ENCODE measurements at regions not wholly inside any gene's neighbourhood (a gene's known extent, or its start where the extent isn't known, plus 50 kb on each side); places are given as distances from the start of the nearest gene placed in this dataset.

DNA sequence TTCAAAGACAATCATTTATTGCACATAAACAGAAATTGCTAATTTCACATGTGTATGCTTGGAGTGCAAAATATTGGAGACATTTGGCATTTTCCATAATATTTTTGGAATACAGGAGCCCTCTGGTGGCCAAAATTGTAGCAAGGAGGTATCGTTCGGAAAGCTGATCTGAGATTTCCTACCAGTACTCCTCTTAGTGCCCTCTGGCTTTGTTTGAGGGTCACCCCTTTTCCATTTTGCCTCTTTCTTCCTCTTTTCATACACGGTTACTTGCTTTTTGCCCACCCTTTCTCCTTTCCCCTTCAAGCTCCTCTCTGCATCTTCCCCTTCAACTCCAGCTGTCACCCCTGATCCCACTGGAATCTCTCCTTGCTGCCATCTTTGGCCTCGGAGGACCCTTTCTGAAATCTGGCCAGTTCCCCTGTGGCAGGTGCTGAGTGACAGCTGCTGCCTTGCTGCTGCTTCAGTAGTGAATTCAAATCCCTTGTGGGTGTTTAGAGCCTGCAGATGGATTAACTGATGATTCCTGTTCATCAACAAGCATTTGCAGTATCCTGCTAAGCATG lies 164.6 kb upstream of the PARP11 start:
- BruUV-seq (replicated peaks) = no TSS peak
- ChIA-PET POLR2A (no interaction called here), CTCF (ENCODE audit: unreplicated experiment) (no interaction called here)
- H3K9me2 ChIP-seq (ENCODE audit: insufficient read depth, low read length) = no peaks in the 10 kb centered on the region
- TF ChIP-seq, protein P1, sequence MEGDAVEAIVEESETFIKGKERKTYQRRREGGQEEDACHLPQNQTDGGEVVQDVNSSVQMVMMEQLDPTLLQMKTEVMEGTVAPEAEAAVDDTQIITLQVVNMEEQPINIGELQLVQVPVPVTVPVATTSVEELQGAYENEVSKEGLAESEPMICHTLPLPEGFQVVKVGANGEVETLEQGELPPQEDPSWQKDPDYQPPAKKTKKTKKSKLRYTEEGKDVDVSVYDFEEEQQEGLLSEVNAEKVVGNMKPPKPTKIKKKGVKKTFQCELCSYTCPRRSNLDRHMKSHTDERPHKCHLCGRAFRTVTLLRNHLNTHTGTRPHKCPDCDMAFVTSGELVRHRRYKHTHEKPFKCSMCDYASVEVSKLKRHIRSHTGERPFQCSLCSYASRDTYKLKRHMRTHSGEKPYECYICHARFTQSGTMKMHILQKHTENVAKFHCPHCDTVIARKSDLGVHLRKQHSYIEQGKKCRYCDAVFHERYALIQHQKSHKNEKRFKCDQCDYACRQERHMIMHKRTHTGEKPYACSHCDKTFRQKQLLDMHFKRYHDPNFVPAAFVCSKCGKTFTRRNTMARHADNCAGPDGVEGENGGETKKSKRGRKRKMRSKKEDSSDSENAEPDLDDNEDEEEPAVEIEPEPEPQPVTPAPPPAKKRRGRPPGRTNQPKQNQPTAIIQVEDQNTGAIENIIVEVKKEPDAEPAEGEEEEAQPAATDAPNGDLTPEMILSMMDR (conservative IDR thresholded peaks at IDR 0.05; ENCODE audit: low read length) = peak; percentile 74
- TF ChIP-seq EZH2phosphoT487 (IDR thresholded peaks at IDR 0.05; ENCODE audit: borderline replicate concordance, low read depth, low read length) = no peak
- DNase-seq (ENCODE audit: low spot score) = no peak
- no peaks in the 10 kb centered on the region for H3K36me3 ChIP-seq (ENCODE audit: insufficient read depth, low read length)
- no peaks in the 10 kb centered on the region for H3K9me3 ChIP-seq (ENCODE audit: low read length)
- no peaks in the 10 kb centered on the region for H3K4me1 ChIP-seq (ENCODE audit: insufficient read depth, low read length, poor library complexity, severe bottlenecking)
- H4K20me1 ChIP-seq (ENCODE audit: insufficient read depth, low read length) = no peaks in the 10 kb centered on the region
- no peak overlapping the region for H3K4me3 ChIP-seq (ENCODE audit: low read depth, low read length, poor library complexity, severe bottlenecking)
- H2AFZ ChIP-seq (ENCODE audit: low read length) = no peak overlapping the region
- no peaks in the 10 kb centered on the region for H3K79me2 ChIP-seq (ENCODE audit: insufficient read depth, low read depth, low read length)
- intact Hi-C loops (cut with micrococcal nuclease; ENCODE audit: unreplicated experiment) = loop anchor here (5.0 kb wide), 1 partner anchor 151 kb away; no protein-coding TSS in a partner anchor
- H3K27ac ChIP-seq (ENCODE audit: low read depth, low read length, poor library complexity, severe bottlenecking) = no peak overlapping the region
- no peak overlapping the region for H3K4me2 ChIP-seq (ENCODE audit: low read length)

DNA sequence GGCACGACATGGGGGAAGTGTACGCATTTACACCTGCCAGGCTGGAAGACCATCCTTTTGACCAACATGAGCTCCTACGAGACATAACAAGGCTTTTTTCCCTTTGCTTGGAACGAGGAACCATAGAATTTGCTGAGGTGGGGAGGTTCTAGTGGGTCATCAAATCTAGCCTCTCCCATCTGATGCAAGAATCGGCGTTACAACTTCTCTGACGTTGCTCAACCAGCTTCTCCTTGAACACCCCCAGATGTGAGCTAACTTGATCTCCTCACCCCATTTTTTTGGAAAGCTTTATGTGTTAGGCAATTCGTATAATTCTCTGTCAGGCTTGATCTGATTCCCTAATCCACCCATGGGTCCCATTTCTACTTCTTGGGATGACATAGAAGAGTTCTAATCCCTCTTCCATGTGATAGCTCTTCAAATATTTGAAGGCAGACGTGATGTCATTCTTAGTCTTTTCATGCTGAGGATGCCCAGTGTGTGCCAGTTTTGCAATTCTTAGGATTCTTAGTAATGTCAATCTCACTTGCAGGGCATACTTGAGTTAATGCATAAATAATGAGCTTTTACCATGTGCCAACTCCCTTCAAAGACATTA lies 163.6 kb upstream of the PARP11 start:
- intact Hi-C loops (cut with micrococcal nuclease; ENCODE audit: unreplicated experiment) = loop anchor here (5.0 kb wide), 1 partner anchor 149 kb away; no protein-coding TSS in a partner anchor
- Histone ChIP-seq H3K4me3 (ENCODE audit: low read depth, low read length, poor library complexity, severe bottlenecking) (no peak overlapping the region), H3K9me3 (ENCODE audit: low read length) (no peaks in the 10 kb centered on the region), H3K4me1 (ENCODE audit: insufficient read depth, low read length, poor library complexity, severe bottlenecking) (no peaks in the 10 kb centered on the region), H4K20me1 (ENCODE audit: insufficient read depth, low read length) (no peaks in the 10 kb centered on the region), H3K9me2 (ENCODE audit: insufficient read depth, low read length) (no peaks in the 10 kb centered on the region), H3K79me2 (ENCODE audit: insufficient read depth, low read depth, low read length) (no peaks in the 10 kb centered on the region), H3K4me2 (ENCODE audit: low read length) (no peak overlapping the region), H3K36me3 (ENCODE audit: insufficient read depth, low read length) (no peaks in the 10 kb centered on the region), H2AFZ (ENCODE audit: low read length) (no peak overlapping the region), H3K27ac (ENCODE audit: low read depth, low read length, poor library complexity, severe bottlenecking) (no peak overlapping the region)
- POLR2A ChIA-PET = no interaction called here
- CTCF ChIA-PET (ENCODE audit: unreplicated experiment) = no interaction called here
- DNase-seq (ENCODE audit: low spot score) = no peak
- no TSS peak for BruUV-seq (replicated peaks)
- no peak for TF ChIP-seq EZH2phosphoT487 (IDR thresholded peaks at IDR 0.05; ENCODE audit: borderline replicate concordance, low read depth, low read length)
- TF ChIP-seq, protein P1 (conservative IDR thresholded peaks at IDR 0.05; ENCODE audit: low read length) = no peak

DNA sequence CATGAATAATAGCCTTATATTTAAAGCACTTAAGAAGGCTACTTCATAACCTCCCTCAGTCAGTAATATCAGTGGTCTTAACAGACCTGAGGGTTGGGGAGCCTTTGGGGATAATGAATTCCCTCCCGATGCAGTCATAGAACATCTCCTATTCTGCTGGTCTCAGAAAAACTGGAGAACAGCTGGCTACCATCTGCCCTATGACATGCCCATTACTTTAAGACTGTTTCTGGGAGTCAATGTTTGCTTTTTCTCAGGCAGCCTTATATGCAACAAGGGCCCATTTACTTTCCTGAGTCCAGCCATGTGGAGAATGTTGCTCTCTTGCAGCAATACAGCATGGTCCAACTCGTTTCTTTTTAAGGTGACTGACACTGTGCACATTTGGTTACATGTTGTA lies 161.7 kb upstream of the PARP11 start:
- Histone ChIP-seq H3K4me1 (ENCODE audit: insufficient read depth, low read length, poor library complexity, severe bottlenecking) (no peaks in the 10 kb centered on the region), H3K36me3 (ENCODE audit: insufficient read depth, low read length) (no peaks in the 10 kb centered on the region), H3K79me2 (ENCODE audit: insufficient read depth, low read depth, low read length) (no peaks in the 10 kb centered on the region), H3K9me2 (ENCODE audit: insufficient read depth, low read length) (no peaks in the 10 kb centered on the region), H3K4me2 (ENCODE audit: low read length) (no peak overlapping the region), H2AFZ (ENCODE audit: low read length) (no peak overlapping the region), H3K27ac (ENCODE audit: low read depth, low read length, poor library complexity, severe bottlenecking) (no peak overlapping the region), H4K20me1 (ENCODE audit: insufficient read depth, low read length) (no peaks in the 10 kb centered on the region), H3K9me3 (ENCODE audit: low read length) (no peaks in the 10 kb centered on the region), H3K4me3 (ENCODE audit: low read depth, low read length, poor library complexity, severe bottlenecking) (no peak overlapping the region)
- TF ChIP-seq, protein P1 (conservative IDR thresholded peaks at IDR 0.05; ENCODE audit: low read length) = no peak
- TF ChIP-seq EZH2phosphoT487 (IDR thresholded peaks at IDR 0.05; ENCODE audit: borderline replicate concordance, low read depth, low read length) = no peak
- intact Hi-C loops (cut with micrococcal nuclease; ENCODE audit: unreplicated experiment) = loop anchor here (5.0 kb wide), 1 partner anchor 148 kb away; no protein-coding TSS in a partner anchor
- no TSS peak for BruUV-seq (replicated peaks)
- DNase-seq (ENCODE audit: low spot score) = no peak
- ChIA-PET POLR2A (no interaction called here), CTCF (ENCODE audit: unreplicated experiment) (no interaction called here)
